ENCODE measurements at regions not wholly inside any gene's neighbourhood (a gene's known extent, or its start where the extent isn't known, plus 50 kb on each side); places are given as distances from the start of the nearest gene placed in this dataset.
"Not testable (repeated sequence)": the region's sequence is repeated elsewhere in the genome, so short reads cannot be mapped to it uniquely, and the experiment has no call there.

DNA sequence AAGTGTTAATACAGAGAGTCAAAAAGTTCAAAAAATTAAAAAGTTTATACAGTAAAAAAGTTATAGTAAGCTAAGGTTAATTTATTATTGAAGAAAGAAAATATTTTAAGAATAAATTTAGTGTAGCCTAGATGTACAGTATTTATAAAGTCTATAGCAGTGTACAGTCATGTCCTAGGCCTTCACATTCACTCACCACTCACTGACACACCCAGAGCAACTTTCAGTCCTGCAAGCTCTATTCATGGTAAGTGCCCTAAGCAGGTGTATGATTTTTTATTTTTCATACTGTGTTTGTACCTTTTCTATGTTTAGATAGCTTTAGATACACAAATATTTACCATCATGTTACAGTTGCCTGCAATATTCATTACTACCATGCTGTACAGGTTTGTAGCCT, 108.9 kb downstream of the FHIP1A start:
- in situ Hi-C loops (cut with HindIII; ENCODE audit: low sequenced_read_pairs): no loop called here
- no peak for DNase-seq (ENCODE audit: low spot score)

DNA sequence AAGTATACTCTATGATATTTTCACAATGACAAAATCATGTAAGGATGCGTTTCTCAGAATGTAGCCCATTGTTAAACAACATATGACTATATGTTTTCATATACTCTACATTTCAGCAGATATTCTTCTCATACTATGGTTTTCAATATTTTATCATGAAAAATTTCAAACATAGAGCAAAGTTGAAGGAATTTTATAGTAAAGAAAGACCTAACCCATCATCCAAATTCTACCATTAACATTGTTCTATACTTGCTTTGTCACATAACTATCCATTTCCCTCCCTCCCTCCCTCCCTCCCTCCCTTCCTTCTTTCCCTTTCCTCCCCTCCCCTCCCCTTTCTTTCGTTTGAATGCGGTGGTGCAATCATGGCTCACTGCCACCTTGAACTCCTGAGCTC, 109.4 kb downstream of the FHIP1A start:
- in situ Hi-C loops (cut with HindIII; ENCODE audit: low sequenced_read_pairs): no loop called here
- no peak for DNase-seq (ENCODE audit: low spot score)

DNA sequence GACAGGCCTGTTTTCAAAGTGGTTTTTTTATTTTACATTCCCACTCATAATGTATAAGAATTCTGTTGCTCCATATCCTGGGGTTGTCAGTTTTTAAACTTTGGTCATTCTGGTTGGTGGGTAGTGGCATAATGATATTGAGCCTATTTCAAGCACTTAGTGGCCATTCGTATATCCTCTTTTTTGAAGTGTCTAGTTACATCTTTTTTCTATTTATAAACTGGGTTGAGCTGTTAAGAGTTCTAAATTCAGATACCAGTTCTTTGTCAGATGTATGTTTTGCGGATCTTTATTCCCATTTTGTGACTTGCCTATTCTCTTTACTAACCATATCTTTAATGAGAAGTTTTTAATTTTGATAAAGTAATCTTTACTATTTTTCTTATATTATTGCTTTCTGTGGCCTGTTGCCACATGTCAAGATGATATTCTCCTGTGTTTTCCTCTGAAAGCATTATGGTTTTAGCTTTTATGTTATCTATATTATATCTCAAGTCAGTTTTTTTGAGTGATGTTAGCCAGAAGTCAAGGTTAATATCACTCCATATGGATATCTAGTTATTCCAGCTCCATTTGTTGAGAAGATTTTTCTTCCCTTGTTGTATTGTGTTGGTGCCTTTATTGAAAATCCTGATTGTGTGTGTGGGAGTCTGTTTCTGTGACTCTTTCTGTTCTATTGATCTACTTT, 110.9 kb downstream of the FHIP1A start:
- no peak for DNase-seq (ENCODE audit: low spot score)
- in situ Hi-C loops (cut with HindIII; ENCODE audit: low sequenced_read_pairs): no loop called here

DNA sequence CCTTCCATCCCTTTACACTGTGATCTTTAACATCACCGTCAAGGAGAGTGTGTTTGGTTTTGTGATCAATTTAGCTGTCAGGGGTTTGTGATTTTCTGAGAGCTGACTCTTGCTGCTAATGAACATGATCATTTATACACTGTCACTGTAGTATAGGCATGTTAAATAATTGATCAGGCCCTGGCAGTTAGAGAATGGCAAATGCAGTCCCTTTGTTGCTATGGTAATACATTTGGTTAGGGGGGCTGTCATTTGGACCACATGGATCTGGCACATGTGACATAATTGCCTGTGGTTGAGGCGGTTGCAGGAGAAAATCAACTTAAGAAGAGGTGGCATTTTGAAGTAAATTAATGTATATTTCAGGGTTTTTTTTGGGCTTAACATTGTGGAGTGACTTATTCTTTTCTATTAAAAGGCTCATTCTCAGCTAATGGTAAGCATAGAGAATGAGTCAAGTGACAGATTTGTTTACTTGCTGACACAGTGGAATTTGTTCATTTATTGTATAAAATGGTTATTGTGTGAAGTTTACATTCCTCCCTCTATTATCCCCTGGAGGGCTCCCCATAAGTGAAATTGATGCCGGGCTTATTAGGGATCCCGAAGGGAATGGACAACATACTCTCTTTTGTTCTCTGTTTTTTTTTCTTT, 114.0 kb downstream of the FHIP1A start:
- DNase-seq (ENCODE audit: low spot score): no peak

GRCh38 chr4:151524610-151525009, 115.6 kb downstream of the FHIP1A start:
- in situ Hi-C loops (cut with HindIII; ENCODE audit: low sequenced_read_pairs): no loop called here
- no peak for DNase-seq (ENCODE audit: low spot score)

More for the DNA sequence above, 114.0 kb downstream of the FHIP1A start:
- in situ Hi-C loops (cut with HindIII; ENCODE audit: low sequenced_read_pairs): no loop called here

DNA sequence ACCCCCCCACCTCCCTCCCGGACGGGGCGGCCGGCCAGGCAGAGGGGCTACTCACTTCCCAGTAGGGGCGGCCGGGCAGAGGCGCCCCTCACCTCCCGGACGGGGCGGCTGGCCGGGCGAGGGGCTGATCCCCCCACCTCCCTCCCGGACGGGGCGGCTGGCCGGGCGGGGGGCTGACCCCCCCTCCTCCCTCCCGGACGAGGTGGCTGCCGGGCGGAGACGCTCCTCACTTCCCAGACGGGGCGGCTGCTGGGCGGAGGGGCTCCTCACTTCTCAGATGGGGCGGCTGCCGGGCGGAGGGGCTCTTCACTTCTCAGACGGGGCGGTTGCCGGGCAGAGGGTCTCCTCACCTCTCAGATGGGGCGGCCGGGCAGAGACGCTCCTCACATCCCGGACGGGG, 117.5 kb downstream of the FHIP1A start:
- in situ Hi-C loops (cut with HindIII; ENCODE audit: low sequenced_read_pairs); DNase-seq (ENCODE audit: low spot score): not testable (repeated sequence)

GRCh38 chr4:151527699-151528098, 118.7 kb downstream of the FHIP1A start:
- DNase-seq (ENCODE audit: low spot score): no peak
- in situ Hi-C loops (cut with HindIII; ENCODE audit: low sequenced_read_pairs): no loop called here

GRCh38 chr4:151529187-151529586, 120.2 kb downstream of the FHIP1A start:
- DNase-seq (ENCODE audit: low spot score): no peak
- in situ Hi-C loops (cut with HindIII; ENCODE audit: low sequenced_read_pairs): no loop called here

DNA sequence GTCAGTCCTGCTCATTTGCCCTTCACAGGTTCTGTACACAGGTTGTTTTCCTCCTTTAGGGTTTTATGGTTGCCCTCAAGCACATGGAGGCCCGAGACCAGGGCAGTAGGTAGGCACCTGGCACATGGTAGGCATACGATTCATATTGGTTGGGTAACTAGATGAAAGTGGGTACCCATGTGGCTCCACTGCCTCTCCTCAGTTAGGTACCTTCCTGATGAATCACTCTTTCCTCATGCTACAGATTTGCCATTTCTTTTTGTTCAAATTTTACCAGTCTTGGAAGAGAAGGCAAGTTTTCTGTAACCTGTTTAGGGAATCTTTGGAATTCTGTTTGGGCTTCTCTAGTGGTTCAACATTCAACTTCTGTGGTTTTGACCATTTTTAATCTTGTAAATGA, 121.3 kb downstream of the FHIP1A start:
- no peak for DNase-seq (ENCODE audit: low spot score)
- in situ Hi-C loops (cut with HindIII; ENCODE audit: low sequenced_read_pairs): no loop called here

- DNase-seq (ENCODE audit: low spot score): peak; percentile 37
- in situ Hi-C loops (cut with HindIII; ENCODE audit: low sequenced_read_pairs): no loop called here
Measured at GRCh38 chr4:151530783-151531182, 121.8 kb downstream of the FHIP1A start.

DNA sequence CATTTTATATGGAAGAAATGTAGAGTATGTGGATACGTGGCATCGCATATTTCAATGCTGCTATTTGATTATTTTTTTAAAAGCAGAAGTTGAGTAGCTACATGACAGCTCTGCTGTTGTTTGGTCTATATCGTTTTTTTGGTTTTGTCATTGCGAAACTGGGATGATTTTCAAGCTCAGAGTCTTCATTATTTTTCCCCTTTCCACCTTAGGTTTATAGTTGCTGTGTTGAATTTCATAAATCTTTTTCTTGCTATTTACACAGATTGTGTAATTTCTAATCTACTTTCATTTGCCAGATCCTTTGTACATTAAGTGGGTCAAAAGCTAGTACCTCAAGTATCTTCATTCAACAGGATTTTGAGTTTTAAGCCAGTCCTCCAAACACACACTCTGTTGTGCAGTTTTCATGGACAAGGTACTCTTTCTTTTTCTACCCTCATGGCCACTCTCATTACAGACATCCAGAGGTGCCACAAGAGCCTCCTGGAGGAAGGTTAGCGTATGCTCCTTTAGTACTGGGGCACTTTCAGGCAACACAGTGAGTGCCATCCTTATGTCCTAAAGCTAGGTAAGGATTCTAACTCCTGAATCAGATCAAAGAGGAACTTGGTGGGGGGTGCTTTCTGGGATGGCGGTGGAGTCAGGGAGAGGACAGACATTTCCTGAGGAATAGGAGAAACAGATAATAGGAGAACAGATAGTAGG, 123.2 kb downstream of the FHIP1A start:
- in situ Hi-C loops (cut with HindIII; ENCODE audit: low sequenced_read_pairs): no loop called here
- no peak for DNase-seq (ENCODE audit: low spot score)

- in situ Hi-C loops (cut with HindIII; ENCODE audit: low sequenced_read_pairs): no loop called here
- DNase-seq (ENCODE audit: low spot score): no peak
Measured at GRCh38 chr4:151534195-151534594, 125.2 kb downstream of the FHIP1A start.

- in situ Hi-C loops (cut with HindIII; ENCODE audit: low sequenced_read_pairs): no loop called here
- no peak for DNase-seq (ENCODE audit: low spot score)
Measured at GRCh38 chr4:151535366-151535765, 126.4 kb downstream of the FHIP1A start.

DNA sequence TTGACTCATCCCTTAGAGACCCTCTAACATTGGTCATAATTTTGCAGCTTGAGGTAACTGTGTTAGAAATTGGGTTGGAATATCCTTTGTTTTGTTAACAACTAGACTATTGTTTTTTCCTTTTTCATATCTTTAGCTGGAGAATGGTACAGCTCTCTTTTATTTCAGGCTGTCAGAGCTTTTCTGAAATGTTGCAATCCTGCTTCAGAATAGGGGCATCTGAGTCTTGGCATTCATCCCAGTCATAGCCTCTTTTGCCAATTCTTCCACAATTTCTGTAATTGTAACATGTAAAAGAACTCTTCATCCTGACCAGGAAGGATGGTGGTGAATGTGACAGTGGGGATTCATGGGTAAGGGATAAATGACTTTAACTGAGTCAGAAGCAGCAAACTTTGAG, 128.7 kb downstream of the FHIP1A start:
- peak; percentile 67 for DNase-seq (ENCODE audit: low spot score)
- in situ Hi-C loops (cut with HindIII; ENCODE audit: low sequenced_read_pairs): no loop called here

- in situ Hi-C loops (cut with HindIII; ENCODE audit: low sequenced_read_pairs): no loop called here
- DNase-seq (ENCODE audit: low spot score): no peak
Measured at GRCh38 chr4:151538963-151539362, 130.0 kb downstream of the FHIP1A start.

DNA sequence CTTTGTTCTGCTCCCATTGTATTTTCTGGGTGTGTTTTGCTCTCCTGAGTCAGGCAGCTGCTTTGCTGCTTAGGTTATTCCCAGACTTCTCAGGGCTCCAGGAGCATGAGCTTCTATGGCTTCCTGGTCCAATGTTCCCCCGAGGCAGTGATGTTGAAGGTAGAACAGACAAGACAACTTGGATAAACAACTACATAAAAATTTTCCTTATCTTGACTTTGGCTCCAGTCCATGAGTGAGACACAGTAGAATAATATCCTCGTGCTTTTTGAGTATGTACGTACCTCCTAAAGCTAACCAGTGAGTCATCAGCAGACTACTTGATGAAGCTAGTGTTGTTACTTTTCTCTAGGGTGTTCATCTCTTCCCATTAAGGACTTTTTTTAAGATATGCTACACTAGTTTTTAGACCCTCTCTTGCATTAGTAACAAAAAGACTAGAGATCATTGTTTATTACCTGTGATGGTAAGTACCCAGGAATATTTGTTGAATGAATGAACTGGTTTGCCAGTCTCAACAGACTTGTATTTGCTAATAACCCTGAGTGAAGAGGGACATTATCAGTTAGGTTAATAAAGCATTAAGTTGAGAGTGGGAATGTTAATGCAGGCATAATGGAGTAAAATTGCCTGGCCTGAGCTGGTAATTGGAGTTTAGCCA, 131.9 kb downstream of the FHIP1A start:
- DNase-seq (ENCODE audit: low spot score): no peak
- in situ Hi-C loops (cut with HindIII; ENCODE audit: low sequenced_read_pairs): no loop called here

DNA sequence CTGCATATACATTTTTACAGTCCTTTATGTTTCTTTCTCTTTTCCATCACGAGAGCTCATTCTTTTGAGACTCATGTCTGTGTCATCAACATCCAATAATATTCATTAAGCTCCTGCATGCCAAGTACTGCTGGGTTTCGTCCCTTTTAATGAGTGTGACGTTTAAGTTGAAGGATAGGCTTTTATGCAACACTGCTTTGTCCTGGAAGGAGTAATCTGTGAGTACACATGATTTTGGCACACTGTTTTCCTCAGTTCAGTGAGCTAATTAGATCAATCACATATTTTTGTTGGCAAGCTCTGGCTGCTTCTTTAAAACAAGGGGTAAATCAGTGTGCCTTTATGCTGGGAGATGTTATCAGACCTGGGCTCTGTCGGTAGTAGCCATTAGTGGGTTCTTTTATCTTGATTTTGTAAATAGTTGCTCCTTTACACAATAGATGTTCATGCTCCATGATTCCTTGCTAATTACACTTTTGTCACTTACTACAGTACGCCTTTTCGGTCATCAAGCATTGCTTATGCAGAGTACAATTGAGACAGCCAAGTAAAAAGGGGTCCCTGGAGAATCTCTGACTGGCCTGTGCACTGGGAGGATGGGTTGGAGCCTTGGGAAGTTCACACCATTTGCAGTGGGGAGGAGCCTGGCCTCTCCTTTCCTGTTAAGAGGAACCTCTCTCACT, 132.6 kb downstream of the FHIP1A start:
- in situ Hi-C loops (cut with HindIII; ENCODE audit: low sequenced_read_pairs): no loop called here
- no peak for DNase-seq (ENCODE audit: low spot score)

GRCh38 chr4:151548708-151549107, 139.7 kb downstream of the FHIP1A start:
- in situ Hi-C loops (cut with HindIII; ENCODE audit: low sequenced_read_pairs): no loop called here
- no peak for DNase-seq (ENCODE audit: low spot score)

- DNase-seq (ENCODE audit: low spot score); in situ Hi-C loops (cut with HindIII; ENCODE audit: low sequenced_read_pairs): not testable (repeated sequence)
Measured at GRCh38 chr4:151549378-151549777, 140.4 kb downstream of the FHIP1A start.
